ENCODE measurements at regions not wholly inside any gene's neighbourhood (a gene's known extent, or its start where the extent isn't known, plus 50 kb on each side); places are given as distances from the start of the nearest gene placed in this dataset.

GRCh38 chr7:66871076-66871475, 49.9 kb upstream of the TMEM248 start:
- Histone ChIP-seq H3K27ac (ENCODE audit: low read depth) (no peak overlapping the region), H3K79me2 (replicated peaks; ENCODE audit: insufficient read depth) (no peaks in the 10 kb centered on the region), H3K4me1 (ENCODE audit: insufficient read depth) (peaks cover 18% of the 10 kb centered on the region), H3F3A (replicated peaks; ENCODE audit: low read depth) (no peaks in the 10 kb centered on the region), H3K9me2 (ENCODE audit: insufficient read depth) (peaks cover 6% of the 10 kb centered on the region; the same call in 1 of the 2 replicates), H2AFZ (no peak overlapping the region), H3K4me3 (no peak overlapping the region), H3K36me3 (ENCODE audit: insufficient read depth) (no peaks in the 10 kb centered on the region), H3K27me3 (ENCODE audit: insufficient read depth) (no peaks in the 10 kb centered on the region), H4K20me1 (replicated peaks; ENCODE audit: insufficient read depth) (no peaks in the 10 kb centered on the region), H3K4me2 (no peak overlapping the region)
- no peak overlapping the region for H3K4me3 Mint-ChIP-seq
- no peaks in the 10 kb centered on the region for H3K27me3 Mint-ChIP-seq (ENCODE audit: insufficient read depth, low read depth, poor library complexity)
- ATAC-seq (no peak), DNase-seq (ENCODE audit: low spot score) (no peak)
- no peak for TF ChIP-seq ZNF462 (CRISPR knock-in tag; IDR thresholded peaks at IDR 0.05)
- TF ChIP-seq ZNF114 (CRISPR knock-in tag; IDR thresholded peaks at IDR 0.05) = no peak
- no peak for TF ChIP-seq ETS1 (IDR thresholded peaks at IDR 0.05)
- no peak for TF ChIP-seq POLR2AphosphoS5 (IDR thresholded peaks at IDR 0.05; ENCODE audit: low read depth)
- no peak for TF ChIP-seq JUNB (IDR thresholded peaks at IDR 0.05; ENCODE audit: unreplicated experiment)
- no peak for TF ChIP-seq REST (IDR thresholded peaks at IDR 0.05; ENCODE audit: unreplicated experiment)
- no peak for TF ChIP-seq CREB1 (CRISPR knock-in tag; IDR thresholded peaks at IDR 0.05; ENCODE audit: low read depth)
- TF ChIP-seq NANOG (IDR thresholded peaks at IDR 0.05; ENCODE audit: borderline replicate concordance) = no peak
- no peak for TF ChIP-seq EZH2 (IDR thresholded peaks at IDR 0.05; ENCODE audit: low read depth, unreplicated experiment)
- no peak for TF ChIP-seq STAT1 (IDR thresholded peaks at IDR 0.05; ENCODE audit: unreplicated experiment)
- no peak for TF ChIP-seq EZH2phosphoT487 (IDR thresholded peaks at IDR 0.05; ENCODE audit: unreplicated experiment)
- no peak for TF ChIP-seq CTCF (conservative IDR thresholded peaks at IDR 0.05; ENCODE audit: low read depth in 2 of 2)
- no peak for TF ChIP-seq ZNF331 (CRISPR knock-in tag; IDR thresholded peaks at IDR 0.05; ENCODE audit: low read depth)
- H3K9me3 Mint-ChIP-seq = no peaks in the 10 kb centered on the region; the same call in 2 of the 3 replicates
- 0 out of 2 replicates have a peak overlapping the region, but pooled peaks have one; percentile 0 for H3K27ac Mint-ChIP-seq
- peaks cover 17% of the 10 kb centered on the region for H3K36me3 Mint-ChIP-seq (ENCODE audit: low read depth)
- H3K4me1 Mint-ChIP-seq = peaks cover 28% of the 10 kb centered on the region
